ENCODE measurements at regions not wholly inside any gene's neighbourhood (a gene's known extent, or its start where the extent isn't known, plus 50 kb on each side); places are given as distances from the start of the nearest gene placed in this dataset.

- TF ChIP-seq CTCF (IDR thresholded peaks at IDR 0.05) = no peak
Measured at GRCh38 chr1:184141361-184141880, 89.9 kb downstream of the TSEN15 start.

DNA sequence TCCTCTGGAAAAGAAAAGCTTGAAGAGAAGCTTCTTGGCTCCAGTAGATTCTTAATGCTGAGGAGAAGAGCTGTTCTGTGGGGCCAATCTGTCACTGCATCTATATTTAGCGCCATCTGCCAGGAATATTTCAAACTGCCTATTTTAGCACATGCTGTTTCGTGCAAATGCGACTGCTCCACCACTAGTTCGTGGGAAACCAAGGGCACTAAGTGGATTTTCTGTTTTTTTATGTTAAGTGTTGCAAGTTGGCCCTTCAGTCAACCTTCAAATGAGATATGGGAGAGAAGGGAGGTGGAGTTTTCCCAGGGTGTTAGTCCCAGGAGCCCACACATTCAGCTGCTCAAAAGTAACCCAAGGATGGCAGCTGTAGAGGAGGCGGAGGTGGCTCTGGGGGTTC is 91.9 kb downstream of the TSEN15 start:
- no peak for TF ChIP-seq CTCF (IDR thresholded peaks at IDR 0.05)

DNA sequence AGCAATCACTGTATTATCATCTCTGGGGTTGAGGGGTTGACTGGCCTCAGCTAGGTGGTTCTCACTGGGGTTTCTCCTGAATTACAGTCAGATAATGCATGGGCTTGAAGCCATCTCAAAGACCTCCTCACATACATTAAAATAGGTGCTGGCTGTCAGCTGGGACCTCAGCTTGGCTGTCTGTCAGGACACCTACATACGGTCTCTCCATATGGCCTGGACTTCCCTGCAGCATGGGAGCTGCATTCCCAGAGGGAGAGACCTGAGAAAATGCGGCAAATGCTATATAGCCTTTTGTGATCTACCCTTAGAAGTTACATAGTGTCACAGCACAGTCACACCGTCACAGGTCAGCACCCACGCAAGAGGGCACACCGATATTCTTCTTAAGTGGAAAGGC is 93.6 kb downstream of the TSEN15 start:
- TF ChIP-seq CTCF (IDR thresholded peaks at IDR 0.05) = no peak

DNA sequence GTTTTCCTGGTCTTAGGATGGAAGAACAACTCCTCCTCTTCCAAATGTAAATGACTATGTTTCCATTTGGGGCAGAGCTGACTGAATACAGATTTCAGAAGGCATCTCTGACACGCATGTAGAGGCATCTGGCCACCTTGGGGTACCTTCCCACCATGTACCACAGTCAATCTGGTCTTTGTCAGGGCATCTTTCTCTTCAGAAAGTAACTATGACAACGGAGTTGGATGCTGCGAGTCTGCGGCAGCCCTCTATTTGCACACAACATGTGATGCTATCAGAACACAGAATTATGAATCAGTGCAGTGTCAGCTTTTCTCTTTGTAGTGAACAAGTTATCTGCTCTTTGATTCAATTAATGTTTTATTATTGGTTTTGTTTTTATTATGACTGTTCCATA is 94.7 kb downstream of the TSEN15 start:
- no peak for TF ChIP-seq CTCF (IDR thresholded peaks at IDR 0.05)

DNA sequence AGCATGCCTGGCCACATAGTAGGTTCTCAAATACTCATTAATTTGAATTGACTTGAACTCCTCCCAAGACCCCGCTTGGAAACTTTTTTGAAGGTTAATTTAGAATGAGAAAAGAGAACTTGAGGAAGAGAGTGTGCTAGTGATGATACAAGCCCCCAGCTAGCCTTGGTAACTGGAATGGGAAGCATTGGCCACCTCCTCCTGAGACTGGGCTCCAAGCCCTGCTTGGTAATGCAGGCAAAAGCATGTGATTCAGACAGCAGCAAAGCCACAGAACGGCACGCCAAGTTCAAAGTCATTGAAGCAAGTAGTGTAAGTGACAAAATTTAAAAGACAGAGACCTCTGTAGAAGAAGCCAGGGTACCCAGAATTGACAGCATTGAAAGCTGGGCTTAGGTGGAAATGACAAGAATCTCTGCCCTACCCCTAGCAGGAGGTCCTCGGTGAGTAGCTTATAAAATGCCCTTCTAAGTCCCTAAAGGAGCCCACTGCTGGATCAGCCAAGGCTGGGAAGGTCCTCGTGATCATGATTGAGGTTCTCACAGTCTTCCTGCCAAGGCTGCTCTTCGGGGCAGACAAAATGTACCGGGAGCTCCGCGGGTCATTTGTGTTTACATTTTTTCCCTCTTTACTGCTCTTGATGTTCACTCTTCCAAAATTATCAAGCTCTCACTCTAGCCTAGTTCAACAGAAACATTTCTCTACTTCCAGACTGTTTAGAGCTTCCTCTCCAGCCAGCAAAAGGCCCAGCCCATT is 99.4 kb downstream of the TSEN15 start:
- TF ChIP-seq CTCF (IDR thresholded peaks at IDR 0.05) = no peak

DNA sequence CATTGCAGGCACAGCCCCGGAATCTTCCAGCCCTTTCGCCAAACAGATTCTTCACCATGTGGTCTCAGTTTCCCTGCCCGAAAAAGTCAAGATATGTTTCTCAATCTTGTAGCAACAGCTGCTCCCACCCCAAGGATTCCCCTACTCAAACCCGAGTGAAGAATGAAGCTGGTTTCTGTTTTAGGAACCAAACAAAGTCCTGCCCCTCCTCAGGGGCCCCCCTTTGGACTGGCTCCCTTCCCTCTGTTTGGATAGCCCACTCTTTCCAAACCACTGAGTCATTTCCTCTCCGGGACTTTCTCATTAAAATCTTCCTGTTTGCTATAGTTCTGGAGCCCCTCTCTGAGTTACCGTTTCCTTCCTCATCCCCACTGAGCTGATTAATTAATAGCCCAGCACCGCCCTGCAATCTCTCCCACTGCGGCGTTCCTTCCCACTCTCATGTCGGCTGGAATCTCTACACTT is 100.9 kb downstream of the TSEN15 start:
- no peak for TF ChIP-seq CTCF (IDR thresholded peaks at IDR 0.05)

- no peak for TF ChIP-seq CTCF (IDR thresholded peaks at IDR 0.05)
Measured at GRCh38 chr1:184152974-184153373, 101.4 kb downstream of the TSEN15 start.
